Muscle layer of colon (tissue), 2 donors: ENCODE measurements at regions not wholly inside any gene's neighbourhood (a gene's known extent, or its start where the extent isn't known, plus 50 kb on each side); places are given as distances from the start of the nearest gene placed in this dataset.
"Not testable (repeated sequence)": the region's sequence is repeated elsewhere in the genome, so short reads cannot be mapped to it uniquely, and the experiment has no call there.

ENCODE experiments used
- H3K27ac ChIP-seq: one replicate; pipeline ENCODE4 v1.7.0; 2013; ENCODE audit warnings: low read depth, mild to moderate bottlenecking, low read length, moderate library complexity
- H3K27me3 ChIP-seq, 2 donors: one replicate each; pipeline ENCODE4 v1.7.0; 2013; ENCODE audit warnings: low read length in 2 of 2, mild to moderate bottlenecking in 2 of 2; ENCODE audit not compliant: insufficient read depth in 2 of 2, control insufficient read depth in 1 of 2
- H3K36me3 ChIP-seq: one replicate; pipeline ENCODE4 v1.7.0; 2013; ENCODE audit warnings: mild to moderate bottlenecking, low read length; ENCODE audit not compliant: insufficient read depth
- H3K4me1 ChIP-seq: one replicate; pipeline ENCODE4 v1.7.0; 2013; ENCODE audit warnings: mild to moderate bottlenecking, low read length; ENCODE audit not compliant: insufficient read depth
- H3K4me3 ChIP-seq, 2 donors: one replicate each; pipeline ENCODE4 v1.7.0; 2013; ENCODE audit warnings: low read length in 2 of 2, low read depth in 1 of 2, mild to moderate bottlenecking in 1 of 2, moderate library complexity in 1 of 2
- H3K9ac ChIP-seq: one replicate; pipeline ENCODE4 v1.7.0; 2013; ENCODE audit warnings: low read length
- H3K9me3 ChIP-seq: one replicate; pipeline ENCODE4 v1.7.0; 2013; ENCODE audit warnings: mild to moderate bottlenecking, low read length
- donor health status: abdominal sarcoma.
- donor health status: Adenocarcinoma of cecum.

DNA sequence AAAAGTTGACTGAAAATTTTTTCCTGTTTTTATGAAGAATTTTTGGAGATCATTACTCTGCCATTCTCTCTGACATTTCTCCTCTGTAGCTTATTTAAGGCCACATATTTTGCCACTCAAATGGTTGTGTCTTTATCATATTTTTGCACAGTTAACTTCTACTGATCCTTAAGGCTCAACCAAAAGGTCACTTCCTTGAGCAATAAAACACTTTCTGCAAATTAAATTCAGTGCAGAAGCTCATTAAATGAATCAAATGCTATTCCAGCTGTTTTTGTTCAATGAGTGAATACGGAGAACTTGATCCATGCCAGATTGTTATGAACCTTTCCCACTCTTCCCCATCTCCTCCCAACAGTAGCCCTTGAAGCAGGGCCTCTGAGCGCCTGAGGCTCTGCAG is 93.8 kb upstream of the EPB41L4A start:
- Histone ChIP-seq H3K4me3 (no peak overlapping the region), H3K27ac (no peak overlapping the region), H3K36me3 (no peaks in the 10 kb centered on the region), H3K4me1 (no peaks in the 10 kb centered on the region), H3K9me3 (no peaks in the 10 kb centered on the region), H3K9ac (no peak overlapping the region), H3K27me3 (no peaks in the 10 kb centered on the region)

DNA sequence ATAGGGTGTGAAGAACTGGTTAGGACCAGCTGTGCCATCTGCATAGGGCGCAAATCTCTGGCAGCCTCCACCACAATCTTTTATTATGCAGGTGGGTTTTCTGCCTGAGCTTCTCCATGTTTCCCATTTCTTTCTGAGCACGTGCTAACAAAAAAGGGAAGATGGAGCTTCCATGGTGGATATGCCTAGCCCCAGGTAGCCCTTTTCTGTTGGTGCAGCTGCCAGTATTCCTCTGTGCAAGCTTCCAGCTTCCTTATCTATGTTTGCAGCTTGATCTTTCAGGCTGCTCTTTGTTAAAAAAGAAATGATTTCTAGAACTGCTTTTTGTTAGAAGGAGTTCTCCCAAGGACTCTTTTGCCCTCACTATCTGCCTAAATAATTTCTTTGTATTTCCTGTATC is 95.0 kb upstream of the EPB41L4A start:
- Histone ChIP-seq H3K4me3 (no peak overlapping the region), H3K9me3 (no peaks in the 10 kb centered on the region), H3K4me1 (no peaks in the 10 kb centered on the region), H3K9ac (no peak overlapping the region), H3K27me3 (no peaks in the 10 kb centered on the region), H3K36me3 (no peaks in the 10 kb centered on the region), H3K27ac (no peak overlapping the region)

DNA sequence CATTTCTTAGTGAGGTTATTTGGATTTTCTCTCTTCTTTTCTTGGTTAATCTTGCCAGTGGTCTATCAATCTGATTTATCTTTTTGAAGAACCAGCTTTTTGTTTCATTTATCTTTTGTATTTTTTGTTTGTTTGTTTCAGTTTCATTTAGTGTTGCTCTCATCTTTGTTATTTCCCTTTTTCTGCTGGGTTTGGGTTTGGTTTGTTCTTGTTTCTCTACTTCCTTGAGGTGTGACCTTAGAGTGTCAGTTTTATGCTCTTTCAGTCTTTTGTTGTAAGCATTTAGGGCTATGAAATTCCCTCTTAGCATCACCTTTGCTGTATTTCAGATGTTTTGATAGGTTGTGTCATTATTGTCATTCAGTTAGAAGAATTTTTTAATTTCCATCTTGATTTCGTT is 101.4 kb upstream of the EPB41L4A start:
- H3K4me3 ChIP-seq, H3K9me3 ChIP-seq, H3K27me3 ChIP-seq, H3K4me1 ChIP-seq, H3K27ac ChIP-seq, H3K36me3 ChIP-seq, H3K9ac ChIP-seq: not testable (repeated sequence)

DNA sequence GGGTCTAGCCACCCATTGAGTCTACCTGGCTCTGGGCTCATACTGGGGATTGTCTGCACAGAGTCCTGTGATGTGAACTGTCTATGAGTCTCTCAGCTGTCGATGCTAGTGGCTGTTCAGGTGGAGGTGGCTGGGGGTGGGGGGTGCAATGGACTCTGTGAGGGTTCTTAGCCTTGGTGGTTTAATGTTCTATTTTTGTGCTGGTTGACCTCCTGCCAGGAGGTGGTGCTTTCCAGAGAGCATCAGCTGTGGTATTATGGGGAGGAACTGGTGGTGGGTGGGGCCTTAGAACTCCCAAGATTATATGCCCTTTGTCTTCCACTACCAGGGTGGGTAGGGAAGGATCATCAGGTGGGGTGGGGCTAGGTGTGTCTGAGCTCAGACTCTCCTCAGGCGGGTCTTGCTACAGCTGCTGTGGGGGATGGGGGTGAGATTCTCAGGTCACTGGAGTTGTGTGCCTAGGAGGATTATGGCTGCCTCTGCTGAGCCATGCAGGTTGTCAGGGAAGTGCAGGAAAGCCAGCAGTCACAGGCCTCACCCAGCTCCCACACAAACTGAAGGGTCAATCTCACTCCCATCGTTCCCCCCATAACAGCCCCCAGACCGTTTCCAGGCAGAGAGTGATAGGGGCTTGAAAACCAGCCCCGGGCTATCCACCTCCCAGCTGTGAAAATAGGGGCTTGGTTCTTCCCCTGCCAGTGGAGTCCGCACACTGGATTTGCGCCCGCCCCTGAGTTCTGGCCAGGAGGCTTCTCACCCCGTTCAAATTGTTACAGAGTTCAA is 104.0 kb upstream of the EPB41L4A start:
- not testable (repeated sequence) for H3K9me3 ChIP-seq, H3K27me3 ChIP-seq, H3K36me3 ChIP-seq, H3K4me1 ChIP-seq, H3K27ac ChIP-seq, H3K4me3 ChIP-seq, H3K9ac ChIP-seq

DNA sequence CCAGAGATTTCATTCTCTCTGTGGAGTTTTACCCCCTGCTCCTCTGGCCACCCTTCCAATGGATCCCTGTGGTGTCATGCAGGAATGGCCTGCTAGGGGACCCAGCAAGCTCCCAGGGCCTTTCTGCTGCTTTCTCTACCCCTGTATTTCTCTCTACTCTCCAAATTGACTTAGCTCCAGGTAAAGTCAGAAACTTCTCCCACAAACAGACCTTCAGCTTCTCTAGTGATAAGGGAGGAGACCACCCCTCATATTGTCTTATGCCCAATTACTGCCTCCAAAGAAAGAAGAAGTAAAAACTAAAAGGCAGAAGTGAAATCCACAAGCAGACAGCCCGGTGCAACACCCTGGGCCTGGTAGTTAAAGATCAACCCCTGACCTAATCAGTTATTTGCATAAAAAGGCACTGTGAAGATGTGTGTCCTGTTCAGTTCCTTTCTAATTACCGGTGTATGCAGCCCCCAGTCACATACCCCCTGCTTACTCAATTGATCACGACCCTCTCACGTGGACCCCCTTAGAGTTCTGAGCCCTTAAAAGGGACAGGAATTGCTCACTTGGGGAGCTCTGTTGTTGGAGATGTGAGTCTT is 104.7 kb upstream of the EPB41L4A start:
- not testable (repeated sequence) for H3K4me1 ChIP-seq, H3K4me3 ChIP-seq, H3K9me3 ChIP-seq, H3K36me3 ChIP-seq, H3K27me3 ChIP-seq, H3K9ac ChIP-seq, H3K27ac ChIP-seq

DNA sequence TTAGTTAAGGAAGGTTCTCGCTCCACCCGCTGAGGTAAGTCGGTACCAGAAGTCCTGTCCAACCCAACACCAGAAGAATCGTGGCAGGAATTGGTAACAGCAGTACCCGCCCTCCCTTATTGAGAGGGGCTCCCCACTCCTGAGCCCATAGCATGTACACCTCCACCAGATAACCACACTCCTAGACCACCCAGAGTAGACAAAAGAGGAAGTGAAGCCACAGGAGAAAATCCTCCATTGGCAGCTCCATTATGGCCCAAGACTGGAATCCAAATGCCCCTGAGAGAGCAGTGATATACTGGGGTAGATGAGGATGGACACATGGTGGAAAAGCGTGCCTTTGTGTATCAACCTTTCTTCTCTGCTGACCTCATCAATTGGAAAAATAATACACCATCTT is 106.1 kb upstream of the EPB41L4A start:
- Histone ChIP-seq H3K4me1 (no peaks in the 10 kb centered on the region), H3K27ac (no peak overlapping the region), H3K9ac (no peak overlapping the region)

DNA sequence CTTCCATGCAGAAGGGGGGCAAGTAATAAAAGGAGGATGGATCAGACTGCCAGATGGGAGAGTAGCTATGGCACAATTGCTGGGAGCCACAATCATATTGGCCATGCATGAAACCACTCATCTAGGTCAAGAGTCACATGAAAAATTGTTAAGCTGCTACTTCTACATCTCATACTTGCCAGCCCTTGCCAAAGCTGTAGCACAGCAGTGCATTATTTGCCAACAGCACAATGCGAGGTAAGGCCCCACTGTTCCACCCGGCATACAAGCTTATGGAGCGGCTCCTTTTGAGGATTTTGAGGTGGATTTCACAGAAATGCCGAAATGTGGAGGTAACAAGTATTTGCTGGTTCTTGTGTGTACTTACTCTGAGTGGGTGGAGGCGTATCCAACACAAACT is 109.9 kb upstream of the EPB41L4A start:
- Histone ChIP-seq H3K9ac (no peak overlapping the region), H3K27me3 (no peaks in the 10 kb centered on the region), H3K4me3 (no peak overlapping the region), H3K4me1 (no peaks in the 10 kb centered on the region), H3K36me3 (no peaks in the 10 kb centered on the region), H3K9me3 (no peaks in the 10 kb centered on the region), H3K27ac (no peak overlapping the region)

More for the DNA sequence above, 106.1 kb upstream of the EPB41L4A start:
- no peaks in the 10 kb centered on the region for H3K36me3 ChIP-seq
- H3K9me3 ChIP-seq, result no peaks in the 10 kb centered on the region
- H3K27me3 ChIP-seq, result no peaks in the 10 kb centered on the region
- no peak overlapping the region for H3K4me3 ChIP-seq

DNA sequence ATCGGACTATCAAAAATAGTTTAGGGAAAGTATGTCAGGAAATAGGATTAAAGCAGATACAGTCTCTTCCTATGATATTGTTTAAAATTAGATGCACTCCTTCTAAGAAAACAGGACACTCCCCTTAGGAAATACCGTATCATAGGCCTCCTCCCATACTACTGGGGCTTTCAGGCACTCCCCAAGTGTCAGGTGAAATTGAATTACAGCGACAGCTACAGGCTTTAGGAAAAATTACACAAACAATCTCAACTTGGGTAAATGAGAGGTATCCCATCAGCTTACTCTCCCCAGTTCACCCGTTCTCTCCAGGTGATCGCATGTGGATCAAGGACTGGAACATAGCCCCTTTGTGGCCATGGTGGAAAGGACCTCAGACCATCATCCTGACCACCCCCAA is 110.4 kb upstream of the EPB41L4A start:
- no peaks in the 10 kb centered on the region for H3K36me3 ChIP-seq

DNA sequence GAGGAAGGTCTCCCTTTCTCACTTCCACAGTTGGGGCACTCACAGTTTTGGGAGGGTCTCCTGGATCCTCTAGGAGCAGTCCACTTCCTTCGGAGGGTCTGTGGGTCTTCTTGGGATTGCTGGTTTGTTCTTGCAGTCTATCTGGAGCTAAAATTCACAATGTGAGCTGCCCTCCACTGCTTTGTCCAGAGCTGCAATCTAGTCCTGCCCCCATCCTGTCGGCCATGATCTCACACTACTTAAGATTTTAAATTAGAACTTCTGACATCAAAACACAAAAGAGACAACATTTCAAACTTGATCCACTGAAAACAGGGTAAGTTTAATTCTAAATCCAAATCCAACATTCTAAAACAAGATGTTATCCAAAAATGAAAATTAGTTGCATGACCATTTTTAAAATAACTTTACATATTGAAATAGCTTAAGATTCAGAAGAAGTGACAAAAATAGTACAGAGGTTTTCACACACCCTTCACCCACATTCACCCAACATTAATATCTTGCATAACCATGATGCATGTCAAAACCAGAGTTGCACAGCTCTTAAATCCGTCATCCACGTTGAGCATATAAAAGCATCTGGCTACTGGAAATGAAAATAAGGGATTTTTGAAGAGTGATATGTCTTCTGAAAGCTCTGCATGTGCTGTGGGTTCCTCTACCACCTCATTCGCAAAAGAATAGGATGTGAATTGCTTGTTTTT is 113.7 kb upstream of the EPB41L4A start:
- Histone ChIP-seq H3K4me1 (no peaks in the 10 kb centered on the region), H3K4me3 (no peak overlapping the region), H3K36me3 (no peaks in the 10 kb centered on the region), H3K27me3 (no peaks in the 10 kb centered on the region), H3K9me3 (no peaks in the 10 kb centered on the region), H3K27ac (no peak overlapping the region), H3K9ac (no peak overlapping the region)

More for the DNA sequence above, 110.4 kb upstream of the EPB41L4A start:
- Histone ChIP-seq H3K9ac (no peak overlapping the region), H3K27ac (no peak overlapping the region), H3K9me3 (no peaks in the 10 kb centered on the region), H3K27me3 (no peaks in the 10 kb centered on the region), H3K4me1 (no peaks in the 10 kb centered on the region), H3K4me3 (no peak overlapping the region)

DNA sequence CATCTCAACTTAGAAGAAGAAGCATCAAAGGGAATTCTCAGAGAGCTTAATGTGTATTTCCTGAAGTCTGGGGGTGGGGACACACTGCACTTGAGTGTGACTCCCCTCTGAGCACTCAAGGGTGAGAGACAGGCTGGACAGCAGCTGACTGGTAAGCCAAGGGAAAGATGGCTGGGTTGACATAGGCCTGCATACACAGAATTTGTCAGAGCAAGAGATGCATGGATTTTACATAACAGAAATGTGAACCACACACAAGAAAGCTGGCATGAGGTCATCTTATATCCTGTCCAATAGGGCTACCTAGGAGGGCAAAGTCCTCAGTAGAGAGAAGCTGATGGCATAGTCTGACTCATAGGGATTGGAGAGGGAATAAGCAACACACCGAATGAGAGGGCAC is 114.3 kb upstream of the EPB41L4A start:
- H3K4me1 ChIP-seq, result no peaks in the 10 kb centered on the region
- no peaks in the 10 kb centered on the region for H3K27me3 ChIP-seq
- no peaks in the 10 kb centered on the region for H3K9me3 ChIP-seq
- no peak overlapping the region for H3K27ac ChIP-seq
- no peaks in the 10 kb centered on the region for H3K36me3 ChIP-seq
- no peak overlapping the region for H3K4me3 ChIP-seq
- no peak overlapping the region for H3K9ac ChIP-seq

DNA sequence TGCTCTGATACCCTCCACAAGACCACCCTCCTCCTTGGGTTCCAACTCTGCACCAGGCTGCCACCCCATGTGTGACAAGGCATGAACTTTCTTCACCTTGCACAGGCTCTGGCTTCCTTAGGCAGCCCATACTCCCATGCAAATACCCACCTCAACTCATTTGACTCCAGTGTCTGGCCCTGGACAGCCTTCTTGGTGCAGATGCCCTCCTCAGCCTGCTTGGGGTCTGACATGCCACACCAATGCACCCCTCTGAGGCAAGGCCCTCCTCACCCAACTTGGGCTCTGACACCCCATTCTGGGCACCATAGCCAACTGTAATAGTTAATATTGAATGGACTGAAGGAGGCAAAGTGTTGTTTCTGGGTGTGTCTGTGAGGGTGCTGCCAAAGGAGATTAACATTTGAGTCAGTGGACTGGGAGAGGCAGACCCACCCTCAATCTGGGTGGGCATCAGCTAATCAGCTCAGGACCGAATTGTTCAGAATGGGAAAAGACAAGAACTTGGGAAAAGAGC is 115.0 kb upstream of the EPB41L4A start:
- Histone ChIP-seq H3K27ac (no peak overlapping the region), H3K4me3 (no peak overlapping the region)

More for the DNA sequence above, 115.0 kb upstream of the EPB41L4A start:
- no peaks in the 10 kb centered on the region for H3K27me3 ChIP-seq
- H3K4me1 ChIP-seq, result no peaks in the 10 kb centered on the region
- no peaks in the 10 kb centered on the region for H3K9me3 ChIP-seq
- no peaks in the 10 kb centered on the region for H3K36me3 ChIP-seq
- no peak overlapping the region for H3K9ac ChIP-seq
